Sigmoid colon (tissue), 6 donors: ENCODE measurements at regions not wholly inside any gene's neighbourhood (a gene's known extent, or its start where the extent isn't known, plus 50 kb on each side); places are given as distances from the start of the nearest gene placed in this dataset.

Source experiments
- DNase-seq: peaks from one replicate; pipeline ENCODE4 v3.0.0-alpha.2; 2019
- H3K27ac ChIP-seq, 4 donors: fragments of 200-600 bp; sonication (generic); one replicate each; pipeline ENCODE4 v1.5.1; 2016 to 2019; ENCODE audit warnings: mild to moderate bottlenecking in 1 of 4
- H3K27me3 ChIP-seq, 3 donors: fragments of 200-600 bp; sonication (generic); one replicate each; pipeline ENCODE4 v1.5.1; 2019; ENCODE audit warnings: mild to moderate bottlenecking in 1 of 3
- H3K36me3 ChIP-seq, 4 donors: fragments of 200-600 bp; sonication (generic); one replicate each; pipeline ENCODE4 v1.5.1; 2016 to 2019
- H3K4me1 ChIP-seq, 4 donors: fragments of 200-600 bp; sonication (generic); one replicate each; pipeline ENCODE4 v1.5.1; 2017 to 2019
- H3K4me3 ChIP-seq, 4 donors: fragments of 200-600 bp; sonication (generic); one replicate each; pipeline ENCODE4 v1.5.1; 2017 to 2019; ENCODE audit warnings: mild to moderate bottlenecking in 2 of 4, moderate library complexity in 1 of 4
- H3K9me3 ChIP-seq, 4 donors: fragments of 200-600 bp in 3 of 4; sonication (generic) in 3 of 4; one replicate each; pipeline versions ENCODE4 v1.5.1 to v1.6.1; 2013 to 2019
- EP300 ChIP-seq, 4 donors: sonication (generic); formaldehyde crosslinking; IDR thresholded peaks; one replicate each; pipeline ENCODE4 v1.6.1; 2017; ENCODE audit warnings: antibody characterized with exemption in 4 of 4
- POLR2A ChIP-seq, 2 donors: fragments of 450-650 bp; IDR thresholded peaks; one replicate each; pipeline ENCODE4 v1.6.1; 2016; ENCODE audit warnings: antibody characterized with exemption in 2 of 2, mild to moderate bottlenecking in 2 of 2, moderate library complexity in 2 of 2
- POLR2AphosphoS5 ChIP-seq, 4 donors: sonication (generic); formaldehyde crosslinking; IDR thresholded peaks; one replicate each; pipeline ENCODE4 v1.6.1; 2017; ENCODE audit warnings: antibody characterized with exemption in 4 of 4
- WGBS, 2 donors: extraction: QIAGEN DNeasy Blood & Tissue Kit; methylation state at CpG; one replicate each; pipeline ENCODE4 v1.1.7; 2013; 5-methylcytosine and 5-hydroxymethylcytosine counted together
- intact Hi-C: fragments of 100-400 bp; cut with DNase I; formaldehyde crosslinking; loops from one replicate; pipeline ENCODE4 v1.15.1; 2023
- small RNA-seq, 3 donors: library from RNA; depleted of rRNA; stranded (forward); fragments of <200 nt; gene quantifications; one replicate each; pipeline ENCODE3, GENCODE V24; 2016
- TF ChIP-seq, protein P1 (sequence below), 4 experiments: fragments of 450-650 bp in 3 of 4; fragments of 200-600 bp in 1 of 4; IDR thresholded peaks; one replicate each; pipeline ENCODE4 v1.5.1; 2016 to 2019; ENCODE audit warnings: antibody characterized with exemption in 4 of 4, mild to moderate bottlenecking in 3 of 4, moderate library complexity in 2 of 4
- donor health status: healthy with polysubstance abuse.
- donor health status: healthy.

DNA sequence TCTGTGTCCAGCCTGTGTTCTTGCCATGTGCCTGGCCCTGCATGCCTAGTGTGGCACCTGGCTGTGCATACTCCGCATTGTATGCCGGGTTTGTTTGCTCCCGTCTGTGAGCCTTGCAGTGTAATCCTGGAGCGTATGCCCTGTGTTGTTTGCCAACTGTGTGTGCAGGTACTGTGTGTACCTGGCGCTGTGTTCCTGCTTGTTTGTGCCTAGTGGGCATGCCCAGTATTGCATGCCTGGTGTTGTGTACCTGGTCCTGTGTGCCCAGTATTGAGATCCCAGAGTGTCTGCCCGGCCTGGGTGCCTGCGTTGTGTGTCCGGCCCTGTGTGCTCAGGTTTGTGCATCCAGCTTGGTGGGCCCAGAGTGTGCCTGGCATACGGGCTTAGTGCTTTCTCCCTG lies 54.5 kb upstream of the CHRNA7 start:
- Histone ChIP-seq H3K27ac (no peak overlapping the region), H3K4me3 (no peak overlapping the region), H3K4me1 (peaks cover 0 to 16% (median 5%) of the 10 kb centered on the region in 4 donors), H3K9me3 (no peaks in the 10 kb centered on the region), H3K36me3 (no peaks in the 10 kb centered on the region), H3K27me3 (peaks cover 0 to 34% (median 28%) of the 10 kb centered on the region in 3 donors)
- WGBS, 2 donors, result 47 to 79% methylated on average over 9 of the region's 9 CpGs
- no peak for DNase-seq
- intact Hi-C loops, result loop anchor here (5.0 kb wide), 1 partner anchor 56 kb away; the partner anchor contains the start of gene CHRNA7
- TF ChIP-seq POLR2A (IDR thresholded peaks at IDR 0.05) (no peak), POLR2AphosphoS5 (IDR thresholded peaks at IDR 0.05) (no peak), EP300 (IDR thresholded peaks at IDR 0.05) (no peak)
- TF ChIP-seq, protein P1, sequence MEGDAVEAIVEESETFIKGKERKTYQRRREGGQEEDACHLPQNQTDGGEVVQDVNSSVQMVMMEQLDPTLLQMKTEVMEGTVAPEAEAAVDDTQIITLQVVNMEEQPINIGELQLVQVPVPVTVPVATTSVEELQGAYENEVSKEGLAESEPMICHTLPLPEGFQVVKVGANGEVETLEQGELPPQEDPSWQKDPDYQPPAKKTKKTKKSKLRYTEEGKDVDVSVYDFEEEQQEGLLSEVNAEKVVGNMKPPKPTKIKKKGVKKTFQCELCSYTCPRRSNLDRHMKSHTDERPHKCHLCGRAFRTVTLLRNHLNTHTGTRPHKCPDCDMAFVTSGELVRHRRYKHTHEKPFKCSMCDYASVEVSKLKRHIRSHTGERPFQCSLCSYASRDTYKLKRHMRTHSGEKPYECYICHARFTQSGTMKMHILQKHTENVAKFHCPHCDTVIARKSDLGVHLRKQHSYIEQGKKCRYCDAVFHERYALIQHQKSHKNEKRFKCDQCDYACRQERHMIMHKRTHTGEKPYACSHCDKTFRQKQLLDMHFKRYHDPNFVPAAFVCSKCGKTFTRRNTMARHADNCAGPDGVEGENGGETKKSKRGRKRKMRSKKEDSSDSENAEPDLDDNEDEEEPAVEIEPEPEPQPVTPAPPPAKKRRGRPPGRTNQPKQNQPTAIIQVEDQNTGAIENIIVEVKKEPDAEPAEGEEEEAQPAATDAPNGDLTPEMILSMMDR (IDR thresholded peaks at IDR 0.05), result no peak

DNA sequence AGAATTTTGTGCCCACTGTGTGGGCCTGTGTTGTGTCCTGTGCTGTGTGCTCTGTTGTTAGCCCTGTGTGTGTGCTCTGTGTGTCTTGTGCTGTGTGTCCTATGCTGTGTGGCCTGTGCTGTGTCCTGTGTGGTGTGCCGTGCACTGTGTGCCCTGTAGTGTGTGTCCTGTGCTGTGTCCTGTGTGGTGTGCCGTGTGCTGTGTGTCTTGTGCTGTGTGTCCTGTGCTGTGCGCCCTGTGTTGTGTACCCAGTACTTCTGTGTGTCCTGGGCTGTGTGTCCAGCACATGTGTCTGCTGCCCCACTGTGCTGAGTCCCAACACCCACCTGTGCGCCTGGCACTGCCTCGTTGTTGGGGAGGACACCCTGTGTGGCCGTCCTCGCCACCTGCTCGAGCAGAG lies 53.2 kb upstream of the CHRNA7 start:
- TF ChIP-seq EP300 (IDR thresholded peaks at IDR 0.05), result no peak
- no peak for TF ChIP-seq POLR2A (IDR thresholded peaks at IDR 0.05)
- TF ChIP-seq, protein P1 (IDR thresholded peaks at IDR 0.05), result no peak
- no peak for TF ChIP-seq POLR2AphosphoS5 (IDR thresholded peaks at IDR 0.05)
- H3K4me1 ChIP-seq, result peaks cover 0 to 16% (median 5%) of the 10 kb centered on the region in 4 donors
- H3K36me3 ChIP-seq, result no peaks in the 10 kb centered on the region
- WGBS, 2 donors, result 62 to 68% methylated on average over 8 of the region's 8 CpGs
- DNase-seq, result no peak
- H3K27me3 ChIP-seq, result peaks cover 0 to 34% (median 28%) of the 10 kb centered on the region in 3 donors
- no peak overlapping the region for H3K27ac ChIP-seq
- H3K4me3 ChIP-seq, result no peak overlapping the region
- intact Hi-C loops, result loop anchor here (5.0 kb wide), 1 partner anchor 55 kb away; the partner anchor contains the start of gene CHRNA7
- no peaks in the 10 kb centered on the region for H3K9me3 ChIP-seq

DNA sequence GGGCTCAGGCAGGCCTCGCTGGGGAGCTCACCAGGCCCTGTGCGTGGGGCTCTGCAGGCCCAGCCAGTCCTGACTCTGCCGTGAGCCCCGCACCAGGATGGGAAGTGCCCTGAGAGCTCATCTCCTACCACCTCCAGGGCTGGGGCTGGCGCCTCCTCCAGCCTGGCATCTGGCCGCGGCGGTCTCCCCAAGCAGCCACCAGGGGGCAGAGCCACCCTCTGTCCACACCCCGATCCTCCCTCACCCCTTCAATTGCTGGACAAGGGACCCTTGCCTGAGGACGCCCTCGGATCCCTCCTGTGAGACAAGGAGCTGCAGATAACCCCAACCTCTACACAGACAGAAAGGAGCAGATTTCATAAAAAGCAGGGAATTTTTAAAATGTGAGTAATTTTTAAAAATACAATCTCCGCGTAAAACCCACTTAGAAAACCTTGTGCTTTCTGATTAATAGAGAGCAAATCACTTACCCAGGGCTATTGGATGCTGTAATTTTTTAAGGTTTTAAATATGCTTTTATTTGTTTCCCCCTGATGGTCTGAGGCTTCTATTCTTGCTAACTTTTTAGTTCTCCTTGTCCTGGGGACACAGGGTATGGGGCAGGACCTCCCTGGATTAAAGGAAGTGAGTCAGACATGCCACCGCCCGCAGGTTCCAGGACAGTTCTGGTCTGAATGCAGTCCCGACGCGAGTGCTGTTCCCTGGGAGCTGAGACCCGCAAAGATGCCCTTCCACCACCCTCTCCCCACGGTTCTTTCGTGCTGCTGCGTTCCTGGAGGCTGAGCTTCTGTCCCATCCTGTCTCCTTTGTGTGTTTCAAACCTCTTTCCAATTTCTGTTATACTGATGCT lies 52.3 kb upstream of the CHRNA7 start:
- no peak overlapping the region for H3K4me3 ChIP-seq
- no peak for DNase-seq
- intact Hi-C loops, result loop anchor here (5.0 kb wide), 1 partner anchor 54 kb away; the partner anchor contains the start of gene CHRNA7

More for the DNA sequence above, 52.3 kb upstream of the CHRNA7 start:
- no peaks in the 10 kb centered on the region for H3K9me3 ChIP-seq
- H3K36me3 ChIP-seq, result no peaks in the 10 kb centered on the region
- peaks cover 0 to 16% (median 5%) of the 10 kb centered on the region in 4 donors for H3K4me1 ChIP-seq
- no peak for TF ChIP-seq EP300 (IDR thresholded peaks at IDR 0.05)
- TF ChIP-seq, protein P1 (IDR thresholded peaks at IDR 0.05), result peak; percentile 17 to 68 (median 66)
- WGBS, 2 donors, result 27 to 36% methylated on average over 22 of the region's 22 CpGs
- peaks cover 0 to 34% (median 28%) of the 10 kb centered on the region in 3 donors for H3K27me3 ChIP-seq
- H3K27ac ChIP-seq, result no peak overlapping the region

Small RNAs in the stretch of these regions (small RNA-seq; reads per million reads assigned to genes)
- gene AC026951.2 (0 reads per million in 3 donors), gene RF00425 (0 reads per million in 3 donors)
